H9 (cell line): ENCODE measurements at regions not wholly inside any gene's neighbourhood (a gene's known extent, or its start where the extent isn't known, plus 50 kb on each side); places are given as distances from the start of the nearest gene placed in this dataset.
"Not testable (repeated sequence)": the region's sequence is repeated elsewhere in the genome, so short reads cannot be mapped to it uniquely, and the experiment has no call there.

Source experiments
- DNase-seq: peaks from one replicate; pipeline ENCODE4 v3.0.0-alpha.2; 2017
- H2AFZ ChIP-seq: one replicate; pipeline ENCODE4 v1.6.1; 2013; ENCODE audit warnings: mild to moderate bottlenecking, low read length, control low read depth, moderate library complexity
- H2AK5ac ChIP-seq: 2 replicates; pipeline ENCODE4 v1.6.1; 2013; ENCODE audit warnings: low read length, control low read depth, mixed read lengths; ENCODE audit not compliant: insufficient read length
- H2BK120ac ChIP-seq: one replicate; pipeline ENCODE4 v1.6.1; 2013; ENCODE audit warnings: low read depth, mild to moderate bottlenecking, low read length, control low read depth, inconsistent platforms; ENCODE audit not compliant: poor library complexity, severe bottlenecking
- H2BK12ac ChIP-seq: 2 replicates; pipeline ENCODE4 v1.6.1; 2013; ENCODE audit warnings: low read length, control low read depth, mixed read lengths, low read depth; ENCODE audit not compliant: insufficient read length
- H2BK15ac ChIP-seq: 2 replicates; pipeline ENCODE4 v1.6.1; 2013; ENCODE audit warnings: low read depth, low read length, control low read depth
- H2BK20ac ChIP-seq: one replicate; pipeline ENCODE4 v1.6.1; 2013; ENCODE audit warnings: low read depth, mild to moderate bottlenecking, low read length, control low read depth, inconsistent platforms; ENCODE audit not compliant: poor library complexity, severe bottlenecking
- H2BK5ac ChIP-seq: 2 replicates; pipeline ENCODE4 v1.6.1; 2013; ENCODE audit warnings: low read length, control low read depth, mixed read lengths; ENCODE audit not compliant: insufficient read length
- H3K14ac ChIP-seq: 2 replicates; pipeline ENCODE4 v1.6.1; 2013; ENCODE audit warnings: low read length, control low read depth; ENCODE audit not compliant: insufficient read depth
- H3K18ac ChIP-seq: 2 replicates; pipeline ENCODE4 v1.6.1; 2013; ENCODE audit warnings: low read depth, mild to moderate bottlenecking, mixed read lengths, low read length, control low read depth; ENCODE audit not compliant: insufficient read length
- H3K23ac ChIP-seq: 2 replicates; pipeline ENCODE4 v1.6.1; 2013; ENCODE audit warnings: low read length, control low read depth, mixed read lengths, low read depth; ENCODE audit not compliant: insufficient read length
- H3K23me2 ChIP-seq: 2 replicates; pipeline ENCODE4 v1.6.1; 2013; ENCODE audit warnings: low read depth, mild to moderate bottlenecking, mixed read lengths, low read length, control low read depth; ENCODE audit not compliant: insufficient read length, poor library complexity, severe bottlenecking
- H3K27ac ChIP-seq: 2 replicates; pipeline ENCODE4 v1.5.1; 2013; ENCODE audit warnings: low read length, control low read depth, mixed read lengths, low read depth; ENCODE audit not compliant: insufficient read length
- H3K27me3 ChIP-seq: 2 replicates; pipeline ENCODE4 v1.6.1; 2013; ENCODE audit warnings: low read length, control low read depth, inconsistent platforms; ENCODE audit not compliant: insufficient read depth
- H3K4ac ChIP-seq: 2 replicates; pipeline ENCODE4 v1.6.1; 2013; ENCODE audit warnings: low read depth, mild to moderate bottlenecking, control low read depth, inconsistent platforms, low read length, moderate library complexity
- H3K4me1 ChIP-seq: 2 replicates; pipeline ENCODE4 v1.6.1; 2013; ENCODE audit warnings: low read length, control low read depth, inconsistent platforms; ENCODE audit not compliant: insufficient read depth
- H3K4me2 ChIP-seq: 2 replicates; pipeline ENCODE4 v1.6.1; 2013; ENCODE audit warnings: low read length, control low read depth, mixed read lengths; ENCODE audit not compliant: insufficient read length, insufficient read depth
- H3K56ac ChIP-seq: 2 replicates; pipeline ENCODE4 v1.6.1; 2013; ENCODE audit warnings: low read depth, mild to moderate bottlenecking, mixed read lengths, low read length, control low read depth; ENCODE audit not compliant: insufficient read length
- H3K79me1 ChIP-seq: 2 replicates; pipeline ENCODE4 v1.6.1; 2013; ENCODE audit warnings: low read depth, mild to moderate bottlenecking, moderate library complexity, low read length, control low read depth, inconsistent platforms; ENCODE audit not compliant: insufficient read depth, poor library complexity, severe bottlenecking
- H3K79me2 ChIP-seq: 2 replicates; pipeline ENCODE4 v1.6.1; 2013; ENCODE audit warnings: low read length, control low read depth, inconsistent platforms; ENCODE audit not compliant: insufficient read depth
- H3K9ac ChIP-seq: 2 replicates; pipeline ENCODE4 v1.6.1; 2013; ENCODE audit warnings: low read length, control low read depth, mixed read lengths; ENCODE audit not compliant: insufficient read length; ENCODE audit errors: extremely low read depth
- H3K9me3 ChIP-seq: one replicate; pipeline ENCODE4 v1.6.1; 2013; ENCODE audit warnings: low read depth, low read length, inconsistent platforms; ENCODE audit not compliant: control insufficient read depth
- H3T11ph ChIP-seq: one replicate; pipeline ENCODE4 v1.6.1; 2013; ENCODE audit warnings: mild to moderate bottlenecking, low read length, control low read depth, inconsistent platforms
- H4K20me1 ChIP-seq: one replicate; pipeline ENCODE4 v1.6.1; 2013; ENCODE audit not compliant: control insufficient read depth, insufficient read length, insufficient read depth
- H4K5ac ChIP-seq: 2 replicates; pipeline ENCODE4 v1.6.1; 2013; ENCODE audit warnings: low read depth, mild to moderate bottlenecking, mixed read lengths, low read length, control low read depth; ENCODE audit not compliant: insufficient read length
- H4K8ac ChIP-seq: replicated peaks from 2 replicates; pipeline ENCODE4 v1.6.1; 2013; ENCODE audit warnings: low read length, control low read depth, mixed read lengths, low read depth; ENCODE audit not compliant: insufficient read length
- H4K91ac ChIP-seq: 2 replicates; pipeline ENCODE4 v1.6.1; 2013; ENCODE audit warnings: low read depth, mild to moderate bottlenecking, moderate library complexity, mixed read lengths, low read length, control low read depth; ENCODE audit not compliant: insufficient read length
- H3K27ac Mint-ChIP-seq, 3 experiments: 2 replicates in 2 of 3; 3 replicates in 1 of 3; pipeline ENCODE4 v1.8.0; 2020 to 2021; ENCODE audit warnings: mixed read lengths in 3 of 3, mild to moderate bottlenecking in 1 of 3, moderate library complexity in 1 of 3
- H3K27me3 Mint-ChIP-seq: 2 replicates; pipeline ENCODE4 v1.8.0; 2021; ENCODE audit warnings: low read depth, mild to moderate bottlenecking, moderate library complexity, mixed read lengths
- H3K36me3 Mint-ChIP-seq, 3 experiments: 2 replicates in 2 of 3; 3 replicates in 1 of 3; pipeline ENCODE4 v1.8.0; 2020 to 2021; ENCODE audit warnings: low read depth in 3 of 3, mixed read lengths in 3 of 3; ENCODE audit not compliant: insufficient read depth in 1 of 3
- H3K4me1 Mint-ChIP-seq, 2 experiments: 2 replicates each; pipeline ENCODE4 v1.8.0; 2020; ENCODE audit warnings: mixed read lengths in 2 of 2
- H3K4me3 Mint-ChIP-seq, 2 experiments: 2 replicates in 1 of 2; 3 replicates in 1 of 2; pipeline ENCODE4 v1.8.0; 2020 to 2021; ENCODE audit warnings: mild to moderate bottlenecking in 2 of 2, mixed read lengths in 2 of 2, moderate library complexity in 1 of 2
- H3K9me3 Mint-ChIP-seq, 2 experiments: 2 replicates in 1 of 2; 3 replicates in 1 of 2; pipeline ENCODE4 v1.8.0; 2020; ENCODE audit warnings: mild to moderate bottlenecking in 2 of 2, mixed read lengths in 2 of 2, moderate library complexity in 1 of 2
- CTCF ChIP-seq: fragments of 200-600 bp; sonication (generic); conservative IDR thresholded peaks from 3 replicates; pipeline ENCODE4 v1.8.0; 2021; ENCODE audit warnings: antibody characterized with exemption, mild to moderate bottlenecking
- WGBS: extraction: QIAGEN DNeasy Blood & Tissue Kit; methylation state at CpG from one replicate; pipeline ENCODE4 v1.1.7; 2013; ENCODE audit warnings: missing lambda C conversion rate, low lambda C conversion rate, mixed read lengths; ENCODE audit not compliant: insufficient read length; ENCODE audit errors: extremely low coverage; 5-methylcytosine and 5-hydroxymethylcytosine counted together

DNA sequence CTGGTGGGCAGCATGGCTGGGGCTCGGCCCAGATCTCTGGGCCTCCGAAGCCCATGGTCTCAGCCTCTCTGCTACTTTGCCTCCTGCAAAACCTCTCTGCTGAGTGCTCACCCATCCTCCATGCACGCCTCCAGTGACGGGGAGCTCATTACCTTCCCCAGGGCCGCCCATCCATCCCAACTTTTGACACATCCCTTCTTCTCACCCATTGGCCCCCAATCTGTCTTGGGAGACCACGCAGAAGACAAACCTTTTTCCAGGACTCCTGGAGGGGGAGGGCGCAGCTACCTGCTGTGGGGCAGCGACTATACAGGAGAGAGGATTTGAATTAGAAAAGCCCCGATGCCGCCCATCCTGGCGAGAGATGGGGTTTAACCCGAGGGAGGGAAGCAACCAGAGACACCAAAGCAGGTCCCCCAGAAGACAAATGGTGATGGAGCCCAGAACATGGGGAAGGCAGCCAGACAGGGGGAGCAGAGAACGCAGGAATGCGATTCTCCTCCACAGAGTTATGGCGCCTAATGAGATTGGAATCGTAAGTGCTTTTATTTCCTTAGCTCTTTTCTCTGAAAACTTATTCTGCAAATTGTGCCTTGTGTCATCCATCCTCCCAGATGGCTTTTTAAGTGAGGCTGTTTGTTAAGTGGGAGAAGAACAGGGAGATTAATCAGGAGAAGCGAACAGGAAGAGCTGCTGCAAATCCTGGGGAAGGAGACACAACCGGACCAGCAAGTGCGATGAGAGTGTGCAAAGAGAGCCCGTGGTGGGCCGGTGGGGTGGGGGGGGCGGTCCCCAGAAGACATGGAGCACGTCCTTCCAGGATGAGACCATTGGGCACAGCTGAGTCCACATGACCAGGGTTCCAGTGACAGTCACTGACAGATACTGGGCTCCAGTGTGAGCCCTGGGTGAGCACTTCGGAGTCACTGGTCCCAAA, 623.5 kb downstream of the MATN1 start:
- H3K9ac ChIP-seq, result no peak overlapping the region
- H3K4me1 ChIP-seq, result no peaks in the 10 kb centered on the region
- H4K5ac ChIP-seq, result no peak overlapping the region
- no peak overlapping the region for H3T11ph ChIP-seq
- H4K8ac ChIP-seq, result no peak overlapping the region
- no peaks in the 10 kb centered on the region for H3K79me1 ChIP-seq
- no peaks in the 10 kb centered on the region for H3K27me3 ChIP-seq
- H2AK5ac ChIP-seq, result no peak overlapping the region
- H2BK120ac ChIP-seq, result no peak overlapping the region
- peaks cover 6 to 25% of the 10 kb centered on the region in 2 experiments; a peak in 3 of 4 replicates for H3K4me1 Mint-ChIP-seq
- no peak overlapping the region for H2BK5ac ChIP-seq
- H2AFZ ChIP-seq, result no peak overlapping the region
- H3K79me2 ChIP-seq, result no peaks in the 10 kb centered on the region
- no peaks in the 10 kb centered on the region for H3K9me3 ChIP-seq
- H3K23me2 ChIP-seq, result no peaks in the 10 kb centered on the region
- H3K14ac ChIP-seq, result no peak overlapping the region
- no peak overlapping the region for H2BK12ac ChIP-seq
- H3K27ac ChIP-seq, result no peak overlapping the region
- no peak overlapping the region for H3K4me2 ChIP-seq
- H3K4ac ChIP-seq, result no peak overlapping the region
- peaks cover 3 to 4% of the 10 kb centered on the region in 2 experiments; a peak in 3 of 5 replicates for H3K9me3 Mint-ChIP-seq
- no peak overlapping the region for H2BK15ac ChIP-seq
- TF ChIP-seq CTCF, result no peak
- H3K27me3 Mint-ChIP-seq, result peaks cover 8% of the 10 kb centered on the region
- H3K4me3 Mint-ChIP-seq, result no peak overlapping the region
- no peak overlapping the region for H3K18ac ChIP-seq
- no CpG with 5 or more reads among the region's 24 CpGs for WGBS
- no peak for DNase-seq
- H3K27ac Mint-ChIP-seq, result no peak overlapping the region
- no peaks in the 10 kb centered on the region; a peak in 1 of 7 replicates for H3K36me3 Mint-ChIP-seq
- no peak overlapping the region for H3K23ac ChIP-seq
- no peak overlapping the region for H3K56ac ChIP-seq
- no peaks in the 10 kb centered on the region for H4K20me1 ChIP-seq
- H2BK20ac ChIP-seq, result no peak overlapping the region
- H4K91ac ChIP-seq, result no peak overlapping the region

GRCh38 chr1:30097851-30098250, 625.5 kb downstream of the MATN1 start:
- H3K9me3 Mint-ChIP-seq, result peaks cover 11 to 12% of the 10 kb centered on the region in 2 experiments
- not testable (repeated sequence) for H4K91ac ChIP-seq, H3K79me1 ChIP-seq, H2BK12ac ChIP-seq, H2BK20ac ChIP-seq, H4K5ac ChIP-seq, H3K9ac ChIP-seq, H2BK120ac ChIP-seq, H3T11ph ChIP-seq, H3K23me2 ChIP-seq, H2BK5ac ChIP-seq, H3K4me2 ChIP-seq, H3K4ac ChIP-seq, H3K27ac Mint-ChIP-seq, DNase-seq, H4K8ac ChIP-seq, H4K20me1 ChIP-seq, H3K27me3 ChIP-seq, H2AFZ ChIP-seq, H3K9me3 ChIP-seq, H3K23ac ChIP-seq, H3K27ac ChIP-seq, H3K4me3 Mint-ChIP-seq, H3K4me1 ChIP-seq, H3K36me3 Mint-ChIP-seq, H2BK15ac ChIP-seq, H3K27me3 Mint-ChIP-seq, H2AK5ac ChIP-seq, H3K18ac ChIP-seq, H3K14ac ChIP-seq, H3K79me2 ChIP-seq, H3K56ac ChIP-seq
- peaks cover 6 to 17% of the 10 kb centered on the region in 2 experiments; a peak in 3 of 4 replicates for H3K4me1 Mint-ChIP-seq
- no CpG with 5 or more reads among the region's 3 CpGs for WGBS
